Esophagus squamous epithelium (tissue), 5 donors: ENCODE measurements at regions not wholly inside any gene's neighbourhood (a gene's known extent, or its start where the extent isn't known, plus 50 kb on each side); places are given as distances from the start of the nearest gene placed in this dataset.

ENCODE experiments used
- DNase-seq: peaks from one replicate; lab custom pipeline; 2025; lab: John Stamatoyannopoulos, UW
- H3K27ac ChIP-seq, 4 donors: fragments of 200-600 bp; sonication (generic); one replicate each; pipeline ENCODE4 v1.5.1; 2016 to 2019; ENCODE audit warnings: mild to moderate bottlenecking in 1 of 4
- H3K27me3 ChIP-seq, 4 donors: fragments of 200-600 bp; sonication (generic); 1 replicate in 3 of 4; 2 replicates in 1 of 4; pipeline versions ENCODE4 v1.5.1 to v1.6.0; 2017 to 2021; ENCODE audit warnings: antibody characterized with exemption in 1 of 4
- H3K36me3 ChIP-seq, 3 donors: fragments of 200-600 bp; sonication (generic); one replicate each; pipeline ENCODE4 v1.5.1; 2016 to 2019
- H3K4me1 ChIP-seq, 3 donors: fragments of 200-600 bp; sonication (generic); one replicate each; pipeline ENCODE4 v1.5.1; 2017 to 2019
- H3K4me3 ChIP-seq, 4 donors: fragments of 200-600 bp; sonication (generic); 1 replicate in 3 of 4; 2 replicates in 1 of 4; pipeline ENCODE4 v1.5.1; 2016 to 2019; ENCODE audit warnings: mild to moderate bottlenecking in 2 of 4, moderate library complexity in 1 of 4
- H3K9me3 ChIP-seq, 3 donors: fragments of 200-600 bp; sonication (generic); one replicate each; pipeline ENCODE4 v1.5.1; 2016 to 2019
- CTCF ChIP-seq, 6 experiments: fragments of 450-650 bp in 4 of 6; fragments of 200-600 bp in 2 of 6; sonication (generic) in 2 of 6; IDR thresholded peaks; one replicate each; pipeline ENCODE4 v1.5.1; 2016 to 2019; ENCODE audit warnings: antibody characterized with exemption in 6 of 6, mild to moderate bottlenecking in 4 of 6, moderate library complexity in 4 of 6
- POLR2A ChIP-seq, 4 donors: fragments of 450-650 bp; IDR thresholded peaks; one replicate each; pipeline ENCODE4 v1.6.1; 2017; ENCODE audit warnings: antibody characterized with exemption in 4 of 4, mild to moderate bottlenecking in 4 of 4, moderate library complexity in 3 of 4
- WGBS, 2 donors: methylation state at CpG; one replicate each; pipeline ENCODE4 v1.1.5; 2018; 5-methylcytosine and 5-hydroxymethylcytosine counted together
- intact Hi-C: fragments of 100-400 bp; cut with DNase I; formaldehyde crosslinking; loops from one replicate; pipeline ENCODE4 v1.15.0; 2022
- donor health status: DM: yes; HTN: yes; CAD: no.

- Histone ChIP-seq H3K9me3 (no peaks in the 10 kb centered on the region), H3K4me3 (no peak overlapping the region), H3K27me3 (no peaks in the 10 kb centered on the region), H3K27ac (no peak overlapping the region), H3K36me3 (no peaks in the 10 kb centered on the region), H3K4me1 (no peaks in the 10 kb centered on the region)
- 76 to 100% methylated on average over 2 to 7 of the region's 7 CpGs for WGBS, 2 donors
- intact Hi-C loops = no loop called here
- TF ChIP-seq POLR2A (IDR thresholded peaks at IDR 0.05) = no peak
- DNase-seq = no peak
Measured at GRCh38 chr5:6251565-6252102, 126.7 kb downstream of the MED10 start.

GRCh38 chr5:6250121-6250520 is 128.2 kb downstream of the MED10 start:
- Histone ChIP-seq H3K27ac (no peak overlapping the region), H3K9me3 (no peaks in the 10 kb centered on the region), H3K36me3 (no peaks in the 10 kb centered on the region), H3K27me3 (no peaks in the 10 kb centered on the region), H3K4me3 (no peak overlapping the region), H3K4me1 (no peaks in the 10 kb centered on the region)
- no peak for DNase-seq
- intact Hi-C loops = no loop called here
- WGBS, 2 donors = 76 to 79% methylated on average over 5 to 7 of the region's 7 CpGs
- TF ChIP-seq CTCF (IDR thresholded peaks at IDR 0.05) (no peak), POLR2A (IDR thresholded peaks at IDR 0.05) (no peak)

- WGBS, 2 donors = 75 to 80% methylated on average over 5 of the region's 5 CpGs
- Histone ChIP-seq H3K36me3 (no peaks in the 10 kb centered on the region), H3K9me3 (no peaks in the 10 kb centered on the region), H3K4me3 (no peak overlapping the region), H3K27me3 (no peaks in the 10 kb centered on the region), H3K4me1 (no peaks in the 10 kb centered on the region), H3K27ac (no peak overlapping the region)
- DNase-seq = no peak
- intact Hi-C loops = no loop called here
- no peak for TF ChIP-seq CTCF (IDR thresholded peaks at IDR 0.05)
- TF ChIP-seq POLR2A (IDR thresholded peaks at IDR 0.05) = no peak
Measured at GRCh38 chr5:6248132-6248531, 130.2 kb downstream of the MED10 start.

- intact Hi-C loops = no loop called here
Measured at GRCh38 chr5:6246820-6247437, 131.4 kb downstream of the MED10 start.

GRCh38 chr5:6244339-6244714 is 134.0 kb downstream of the MED10 start:
- TF ChIP-seq POLR2A (IDR thresholded peaks at IDR 0.05) = no peak
- TF ChIP-seq CTCF (IDR thresholded peaks at IDR 0.05) = no peak
- Histone ChIP-seq H3K36me3 (no peaks in the 10 kb centered on the region), H3K27me3 (no peaks in the 10 kb centered on the region), H3K4me1 (no peaks in the 10 kb centered on the region), H3K9me3 (peaks cover 0 to 10% (median 0%) of the 10 kb centered on the region in 3 donors), H3K4me3 (no peak overlapping the region), H3K27ac (no peak overlapping the region)
- intact Hi-C loops = no loop called here
- DNase-seq = no peak
- 72 to 86% methylated on average over 2 of the region's 2 CpGs for WGBS, 2 donors

More at GRCh38 chr5:6246820-6247437, 131.4 kb downstream of the MED10 start:
- no peak overlapping the region for H3K27ac ChIP-seq
- no peak for DNase-seq
- no peaks in the 10 kb centered on the region for H3K36me3 ChIP-seq
- no peaks in the 10 kb centered on the region for H3K9me3 ChIP-seq
- no peaks in the 10 kb centered on the region for H3K4me1 ChIP-seq
- no peak overlapping the region for H3K4me3 ChIP-seq
- TF ChIP-seq CTCF (IDR thresholded peaks at IDR 0.05) (no peak), POLR2A (IDR thresholded peaks at IDR 0.05) (no peak)
- no peaks in the 10 kb centered on the region for H3K27me3 ChIP-seq
- WGBS, 2 donors = 64 to 71% methylated on average over 3 to 4 of the region's 4 CpGs
